ENCODE measurements at regions not wholly inside any gene's neighbourhood (a gene's known extent, or its start where the extent isn't known, plus 50 kb on each side); places are given as distances from the start of the nearest gene placed in this dataset.

- DNase-seq: no peak
Observed at GRCh38 chr16:85348065-85348840, 236.0 kb upstream of the CIBAR2 start.

GRCh38 chr16:85348911-85349334 lies 236.7 kb upstream of the CIBAR2 start:
- DNase-seq: no peak

- no peak for DNase-seq
Observed at GRCh38 chr16:85349365-85350145, 237.3 kb upstream of the CIBAR2 start.

- DNase-seq: no peak
Observed at GRCh38 chr16:85350146-85350728, 238.0 kb upstream of the CIBAR2 start.

- peak; percentile 25 to 33 for DNase-seq
Observed at GRCh38 chr16:85350973-85351372, 238.7 kb upstream of the CIBAR2 start.

GRCh38 chr16:85353013-85353412 lies 240.7 kb upstream of the CIBAR2 start:
- no peak for DNase-seq

- DNase-seq: peak; percentile 12 to 16
Observed at GRCh38 chr16:85353839-85354685, 241.8 kb upstream of the CIBAR2 start.

- peak; percentile 7 to 9 for DNase-seq
Observed at GRCh38 chr16:85354686-85355514, 242.6 kb upstream of the CIBAR2 start.

GRCh38 chr16:85355515-85355837 lies 243.2 kb upstream of the CIBAR2 start:
- no peak for DNase-seq

- DNase-seq: no peak
Observed at GRCh38 chr16:85356157-85356556, 243.9 kb upstream of the CIBAR2 start.

- no peak for DNase-seq
Observed at GRCh38 chr16:85357323-85357722, 245.1 kb upstream of the CIBAR2 start.

- DNase-seq: no peak
Observed at GRCh38 chr16:85357924-85358505, 245.7 kb upstream of the CIBAR2 start.

- no peak for DNase-seq
Observed at GRCh38 chr16:85358704-85359146, 246.5 kb upstream of the CIBAR2 start.

- DNase-seq: no peak
Observed at GRCh38 chr16:85359147-85359822, 247.0 kb upstream of the CIBAR2 start.

GRCh38 chr16:85360323-85361277 lies 248.3 kb upstream of the CIBAR2 start:
- no peak for DNase-seq

GRCh38 chr16:85361441-85362118 lies 249.3 kb upstream of the CIBAR2 start:
- no peak for DNase-seq

- no peak for DNase-seq
Observed at GRCh38 chr16:85362443-85362842, 250.2 kb upstream of the CIBAR2 start.

- DNase-seq: no peak
Observed at GRCh38 chr16:85363427-85363826, 249.7 kb upstream of the GSE1 start.

- DNase-seq: no peak
Observed at GRCh38 chr16:85363881-85364280, 249.2 kb upstream of the GSE1 start.
